ENCODE measurements at regions not wholly inside any gene's neighbourhood (a gene's known extent, or its start where the extent isn't known, plus 50 kb on each side); places are given as distances from the start of the nearest gene placed in this dataset.

DNA sequence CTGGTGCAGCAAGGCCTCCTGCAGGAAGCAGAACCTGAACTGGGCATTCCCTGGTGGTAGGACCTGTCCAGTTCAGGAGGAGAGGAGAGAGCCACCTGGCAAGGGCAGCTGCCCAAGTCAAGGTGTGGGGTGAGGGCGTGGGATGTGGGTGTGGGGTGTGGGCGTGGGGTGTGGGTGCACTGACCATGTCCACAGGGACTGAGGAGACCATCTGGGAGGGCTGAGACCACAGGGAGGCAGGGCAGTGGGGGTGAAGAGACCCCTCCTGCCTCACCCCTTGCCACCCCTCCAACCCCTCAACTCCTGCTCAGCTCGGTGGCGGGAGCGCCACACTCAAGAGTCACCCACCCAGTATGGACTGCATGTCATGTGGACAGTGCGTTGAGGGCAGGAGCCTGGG, 117.9 kb downstream of the CPZ start:
- TF ChIP-seq, protein P1, sequence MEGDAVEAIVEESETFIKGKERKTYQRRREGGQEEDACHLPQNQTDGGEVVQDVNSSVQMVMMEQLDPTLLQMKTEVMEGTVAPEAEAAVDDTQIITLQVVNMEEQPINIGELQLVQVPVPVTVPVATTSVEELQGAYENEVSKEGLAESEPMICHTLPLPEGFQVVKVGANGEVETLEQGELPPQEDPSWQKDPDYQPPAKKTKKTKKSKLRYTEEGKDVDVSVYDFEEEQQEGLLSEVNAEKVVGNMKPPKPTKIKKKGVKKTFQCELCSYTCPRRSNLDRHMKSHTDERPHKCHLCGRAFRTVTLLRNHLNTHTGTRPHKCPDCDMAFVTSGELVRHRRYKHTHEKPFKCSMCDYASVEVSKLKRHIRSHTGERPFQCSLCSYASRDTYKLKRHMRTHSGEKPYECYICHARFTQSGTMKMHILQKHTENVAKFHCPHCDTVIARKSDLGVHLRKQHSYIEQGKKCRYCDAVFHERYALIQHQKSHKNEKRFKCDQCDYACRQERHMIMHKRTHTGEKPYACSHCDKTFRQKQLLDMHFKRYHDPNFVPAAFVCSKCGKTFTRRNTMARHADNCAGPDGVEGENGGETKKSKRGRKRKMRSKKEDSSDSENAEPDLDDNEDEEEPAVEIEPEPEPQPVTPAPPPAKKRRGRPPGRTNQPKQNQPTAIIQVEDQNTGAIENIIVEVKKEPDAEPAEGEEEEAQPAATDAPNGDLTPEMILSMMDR (IDR thresholded peaks at IDR 0.05), result no peak
- no peak for TF ChIP-seq POLR2A (IDR thresholded peaks at IDR 0.05)
- no peak for TF ChIP-seq EP300 (IDR thresholded peaks at IDR 0.05)

Measured in tibial nerve (tissue), 4 donors.